GM12878 (cell line): ENCODE measurements at regions not wholly inside any gene's neighbourhood (a gene's known extent, or its start where the extent isn't known, plus 50 kb on each side); places are given as distances from the start of the nearest gene placed in this dataset.

ENCODE experiments used
- GABPA ChIP-seq: IDR thresholded peaks from 2 replicates; pipeline ENCODE4 v1.6.1; 2014; ENCODE audit warnings: antibody characterized with exemption, low read depth, mild to moderate bottlenecking, inconsistent platforms
- JUND ChIP-seq: IDR thresholded peaks from 2 replicates; pipeline ENCODE4 v1.6.1; 2012; ENCODE audit warnings: low read depth, mild to moderate bottlenecking, low read length, improper control_type of control experiment, moderate library complexity
- NR2F1 ChIP-seq: fragments of 450-650 bp; conservative IDR thresholded peaks from 2 replicates; pipeline ENCODE4 v1.6.1; 2017; ENCODE audit warnings: mild to moderate bottlenecking
- POLR2A ChIP-seq: IDR thresholded peaks from 2 replicates; pipeline ENCODE4 v1.6.1; 2011; ENCODE audit warnings: low read depth, mild to moderate bottlenecking, low read length
- POLR2AphosphoS5 ChIP-seq: IDR thresholded peaks from 2 replicates; pipeline ENCODE4 v1.6.1; 2011; ENCODE audit warnings: mild to moderate bottlenecking, low read length, inconsistent platforms
- TAF1 ChIP-seq: IDR thresholded peaks from 2 replicates; pipeline ENCODE4 v1.6.1; 2011; ENCODE audit warnings: mild to moderate bottlenecking, low read depth, low read length, borderline replicate concordance
- YBX1 ChIP-seq: fragments of 450-650 bp; IDR thresholded peaks from 2 replicates; pipeline ENCODE4 v1.6.1; 2016; ENCODE audit warnings: antibody characterized with exemption
- YY1 ChIP-seq: IDR thresholded peaks from 2 replicates; pipeline ENCODE4 v1.6.1; 2011; ENCODE audit warnings: low read depth, mild to moderate bottlenecking, low read length
- TF ChIP-seq, protein P1 (sequence below), 3 experiments: IDR thresholded peaks in 2 of 3; conservative IDR thresholded peaks in 1 of 3; 2 replicates each; pipeline ENCODE4 v1.5.1; 2011; ENCODE audit warnings: low read depth in 3 of 3, low read length in 3 of 3, mild to moderate bottlenecking in 3 of 3, control low read depth in 2 of 3, moderate library complexity in 2 of 3, inconsistent platforms in 1 of 3, mixed read lengths in 1 of 3; ENCODE audit not compliant: control insufficient read depth in 2 of 3, insufficient read depth in 1 of 3; ENCODE audit errors: extremely low read depth in 1 of 3
- TF ChIP-seq, protein P2 (sequence below): IDR thresholded peaks from 2 replicates; pipeline ENCODE4 v1.6.1; 2012; ENCODE audit warnings: low read depth, low read length, improper control_type of control experiment
- TF ChIP-seq, protein P3 (sequence below): IDR thresholded peaks from 2 replicates; pipeline ENCODE4 v1.6.1; 2012; ENCODE audit warnings: mild to moderate bottlenecking, low read depth, low read length

GRCh38 chr10:106089855-106090254, 1074.7 kb downstream of the SORCS1 start:
- TF ChIP-seq, protein P1, sequence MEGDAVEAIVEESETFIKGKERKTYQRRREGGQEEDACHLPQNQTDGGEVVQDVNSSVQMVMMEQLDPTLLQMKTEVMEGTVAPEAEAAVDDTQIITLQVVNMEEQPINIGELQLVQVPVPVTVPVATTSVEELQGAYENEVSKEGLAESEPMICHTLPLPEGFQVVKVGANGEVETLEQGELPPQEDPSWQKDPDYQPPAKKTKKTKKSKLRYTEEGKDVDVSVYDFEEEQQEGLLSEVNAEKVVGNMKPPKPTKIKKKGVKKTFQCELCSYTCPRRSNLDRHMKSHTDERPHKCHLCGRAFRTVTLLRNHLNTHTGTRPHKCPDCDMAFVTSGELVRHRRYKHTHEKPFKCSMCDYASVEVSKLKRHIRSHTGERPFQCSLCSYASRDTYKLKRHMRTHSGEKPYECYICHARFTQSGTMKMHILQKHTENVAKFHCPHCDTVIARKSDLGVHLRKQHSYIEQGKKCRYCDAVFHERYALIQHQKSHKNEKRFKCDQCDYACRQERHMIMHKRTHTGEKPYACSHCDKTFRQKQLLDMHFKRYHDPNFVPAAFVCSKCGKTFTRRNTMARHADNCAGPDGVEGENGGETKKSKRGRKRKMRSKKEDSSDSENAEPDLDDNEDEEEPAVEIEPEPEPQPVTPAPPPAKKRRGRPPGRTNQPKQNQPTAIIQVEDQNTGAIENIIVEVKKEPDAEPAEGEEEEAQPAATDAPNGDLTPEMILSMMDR (IDR thresholded peaks at IDR 0.05 in 2 of 3, conservative IDR thresholded peaks at IDR 0.05 in 1 of 3; ENCODE audit: control insufficient read depth in 2 of 3, extremely low read depth in 1 of 3, insufficient read depth in 1 of 3, low read depth in 3 of 3, low read length in 3 of 3), result no peak
- TF ChIP-seq POLR2AphosphoS5 (no peak), NR2F1 (no peak), TAF1 (no peak), POLR2A (no peak), JUND (no peak), GABPA (no peak), YY1 (no peak), YBX1 (no peak)
- TF ChIP-seq, protein P2, sequence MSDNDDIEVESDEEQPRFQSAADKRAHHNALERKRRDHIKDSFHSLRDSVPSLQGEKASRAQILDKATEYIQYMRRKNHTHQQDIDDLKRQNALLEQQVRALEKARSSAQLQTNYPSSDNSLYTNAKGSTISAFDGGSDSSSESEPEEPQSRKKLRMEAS, result no peak
- TF ChIP-seq, protein P3, sequence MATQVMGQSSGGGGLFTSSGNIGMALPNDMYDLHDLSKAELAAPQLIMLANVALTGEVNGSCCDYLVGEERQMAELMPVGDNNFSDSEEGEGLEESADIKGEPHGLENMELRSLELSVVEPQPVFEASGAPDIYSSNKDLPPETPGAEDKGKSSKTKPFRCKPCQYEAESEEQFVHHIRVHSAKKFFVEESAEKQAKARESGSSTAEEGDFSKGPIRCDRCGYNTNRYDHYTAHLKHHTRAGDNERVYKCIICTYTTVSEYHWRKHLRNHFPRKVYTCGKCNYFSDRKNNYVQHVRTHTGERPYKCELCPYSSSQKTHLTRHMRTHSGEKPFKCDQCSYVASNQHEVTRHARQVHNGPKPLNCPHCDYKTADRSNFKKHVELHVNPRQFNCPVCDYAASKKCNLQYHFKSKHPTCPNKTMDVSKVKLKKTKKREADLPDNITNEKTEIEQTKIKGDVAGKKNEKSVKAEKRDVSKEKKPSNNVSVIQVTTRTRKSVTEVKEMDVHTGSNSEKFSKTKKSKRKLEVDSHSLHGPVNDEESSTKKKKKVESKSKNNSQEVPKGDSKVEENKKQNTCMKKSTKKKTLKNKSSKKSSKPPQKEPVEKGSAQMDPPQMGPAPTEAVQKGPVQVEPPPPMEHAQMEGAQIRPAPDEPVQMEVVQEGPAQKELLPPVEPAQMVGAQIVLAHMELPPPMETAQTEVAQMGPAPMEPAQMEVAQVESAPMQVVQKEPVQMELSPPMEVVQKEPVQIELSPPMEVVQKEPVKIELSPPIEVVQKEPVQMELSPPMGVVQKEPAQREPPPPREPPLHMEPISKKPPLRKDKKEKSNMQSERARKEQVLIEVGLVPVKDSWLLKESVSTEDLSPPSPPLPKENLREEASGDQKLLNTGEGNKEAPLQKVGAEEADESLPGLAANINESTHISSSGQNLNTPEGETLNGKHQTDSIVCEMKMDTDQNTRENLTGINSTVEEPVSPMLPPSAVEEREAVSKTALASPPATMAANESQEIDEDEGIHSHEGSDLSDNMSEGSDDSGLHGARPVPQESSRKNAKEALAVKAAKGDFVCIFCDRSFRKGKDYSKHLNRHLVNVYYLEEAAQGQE, result no peak
